ENCODE measurements at regions not wholly inside any gene's neighbourhood (a gene's known extent, or its start where the extent isn't known, plus 50 kb on each side); places are given as distances from the start of the nearest gene placed in this dataset.

DNA sequence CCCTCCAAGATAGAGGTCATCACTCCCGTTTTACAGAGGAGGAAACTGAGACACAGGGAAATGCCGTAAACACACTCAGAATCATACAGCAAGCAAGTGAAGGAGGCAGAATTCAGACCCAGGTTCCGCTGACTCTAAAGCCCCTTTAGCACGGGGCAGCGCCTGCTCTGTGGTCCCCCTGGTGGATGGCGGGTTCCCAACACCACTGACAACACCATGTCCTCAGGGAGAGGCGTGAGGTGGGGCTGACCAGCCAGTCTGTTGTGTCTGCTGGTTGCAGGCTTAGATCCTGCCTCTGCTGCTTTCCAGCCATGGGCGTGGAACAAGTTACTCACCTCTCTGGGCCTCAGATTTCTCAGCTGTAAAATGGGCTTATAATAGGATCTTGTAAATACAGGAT, 617.3 kb downstream of the MATN1 start:
- no peak for DNase-seq (ENCODE audit: low read depth)
- TF ChIP-seq CTCF (IDR thresholded peaks at IDR 0.05; ENCODE audit: low read depth, low read length, missing control alignments): peak; percentile 67
- no peak overlapping the region for H3K4me3 ChIP-seq (ENCODE audit: low read depth, low read length)

GRCh38 chr1:30104551-30104950, 618.8 kb downstream of the MATN1 start:
- no peak for DNase-seq (ENCODE audit: low read depth)
- H3K4me3 ChIP-seq (ENCODE audit: low read depth, low read length): no peak overlapping the region
- no peak for TF ChIP-seq CTCF (IDR thresholded peaks at IDR 0.05; ENCODE audit: low read depth, low read length, missing control alignments)

GRCh38 chr1:30103708-30104411, 619.5 kb downstream of the MATN1 start:
- TF ChIP-seq CTCF (IDR thresholded peaks at IDR 0.05; ENCODE audit: low read depth, low read length, missing control alignments): no peak
- H3K4me3 ChIP-seq (ENCODE audit: low read depth, low read length): no peak overlapping the region
- no peak for DNase-seq (ENCODE audit: low read depth)

DNA sequence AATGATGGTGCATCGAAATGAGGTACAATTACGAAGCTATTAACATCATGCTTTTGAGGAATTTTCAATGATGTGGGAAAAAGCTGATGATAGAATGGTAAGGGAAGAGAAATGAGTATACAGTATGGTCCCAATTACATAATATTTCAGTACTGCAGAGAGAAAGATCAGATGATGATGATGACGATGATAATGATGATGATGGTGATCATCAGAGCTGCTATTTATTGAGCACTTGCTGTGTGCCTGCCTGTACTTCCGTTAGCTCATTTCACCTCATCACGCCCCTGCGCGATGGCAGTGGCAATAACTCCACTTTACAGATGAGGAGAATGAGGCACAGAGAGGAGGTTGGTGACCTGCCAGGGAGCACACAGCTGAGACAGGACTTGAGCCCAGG, 620.8 kb downstream of the MATN1 start:
- no peak overlapping the region for H3K4me3 ChIP-seq (ENCODE audit: low read depth, low read length)
- TF ChIP-seq CTCF (IDR thresholded peaks at IDR 0.05; ENCODE audit: low read depth, low read length, missing control alignments): no peak
- DNase-seq (ENCODE audit: low read depth): no peak

- DNase-seq (ENCODE audit: low read depth): no peak
- TF ChIP-seq CTCF (IDR thresholded peaks at IDR 0.05; ENCODE audit: low read depth, low read length, missing control alignments): no peak
- H3K4me3 ChIP-seq (ENCODE audit: low read depth, low read length): no peak overlapping the region
Measured at GRCh38 chr1:30101487-30102227, 621.7 kb downstream of the MATN1 start.

- H3K4me3 ChIP-seq (ENCODE audit: low read depth, low read length): no peak overlapping the region
- no peak for DNase-seq (ENCODE audit: low read depth)
- TF ChIP-seq CTCF (IDR thresholded peaks at IDR 0.05; ENCODE audit: low read depth, low read length, missing control alignments): no peak
Measured at GRCh38 chr1:30101016-30101415, 622.4 kb downstream of the MATN1 start.

GRCh38 chr1:30100524-30100862, 622.9 kb downstream of the MATN1 start:
- no peak for DNase-seq (ENCODE audit: low read depth)
- no peak for TF ChIP-seq CTCF (IDR thresholded peaks at IDR 0.05; ENCODE audit: low read depth, low read length, missing control alignments)
- no peak overlapping the region for H3K4me3 ChIP-seq (ENCODE audit: low read depth, low read length)
